RWPE2 (cell line): ENCODE measurements at regions not wholly inside any gene's neighbourhood (a gene's known extent, or its start where the extent isn't known, plus 50 kb on each side); places are given as distances from the start of the nearest gene placed in this dataset.

ENCODE experiments used
- ATAC-seq: fragments of 200-7000 bp; cut with Tn5 transposase; 3 replicates; pipeline ENCODE4 v1.9.1; 2021; ENCODE audit warnings: low read depth
- DNase-seq: peaks from one replicate; pipeline ENCODE4 v3.0.0-alpha.2; 2020; ENCODE audit warnings: low spot score
- H3K27ac ChIP-seq: fragments of 450-650 bp; 2 replicates; pipeline ENCODE4 v1.5.1; 2017; ENCODE audit warnings: mild to moderate bottlenecking; ENCODE audit not compliant: poor library complexity, severe bottlenecking
- H3K27me3 ChIP-seq: fragments of 250-450 bp; sonication (Bioruptor Pico); 2 replicates; pipeline ENCODE4 v1.5.1; 2021; ENCODE audit warnings: mild to moderate bottlenecking, moderate library complexity; ENCODE audit not compliant: insufficient read depth, poor library complexity, severe bottlenecking
- H3K36me3 ChIP-seq: fragments of 250-450 bp; sonication (Bioruptor Pico); 2 replicates; pipeline ENCODE4 v1.5.1; 2020; ENCODE audit warnings: low read depth, mild to moderate bottlenecking, moderate library complexity
- H3K4me1 ChIP-seq: fragments of 250-450 bp; sonication (Bioruptor Pico); 2 replicates; pipeline ENCODE4 v1.5.1; 2021; ENCODE audit warnings: mild to moderate bottlenecking, moderate library complexity; ENCODE audit not compliant: insufficient read depth, poor library complexity, severe bottlenecking
- H3K4me3 ChIP-seq: fragments of 250-450 bp; sonication (Bioruptor Pico); 2 replicates; pipeline ENCODE4 v1.5.1; 2021; ENCODE audit warnings: mild to moderate bottlenecking, moderate library complexity; ENCODE audit not compliant: severe bottlenecking
- H3K9me3 ChIP-seq: fragments of 250-450 bp; sonication (Bioruptor Pico); 2 replicates; pipeline ENCODE4 v1.5.1; 2021; ENCODE audit warnings: mild to moderate bottlenecking, moderate library complexity; ENCODE audit not compliant: severe bottlenecking
- CTCF ChIP-seq: fragments of 450-650 bp; IDR thresholded peaks from one replicate; pipeline ENCODE4 v1.5.1; 2017; ENCODE audit warnings: mild to moderate bottlenecking, moderate library complexity; ENCODE audit not compliant: poor library complexity, severe bottlenecking

- Histone ChIP-seq H3K9me3 (no peaks in the 10 kb centered on the region), H3K36me3 (no peaks in the 10 kb centered on the region), H3K27ac (no peak overlapping the region), H3K4me1 (peaks cover 3% of the 10 kb centered on the region), H3K27me3 (no peaks in the 10 kb centered on the region), H3K4me3 (no peak overlapping the region)
- DNase-seq: no peak
- no peak for TF ChIP-seq CTCF
- no peak for ATAC-seq
These were observed 879.0 kb downstream of the DSC3 start for GRCh38 chr18:30163573-30163972.

- no peaks in the 10 kb centered on the region for H3K27me3 ChIP-seq
- no peak overlapping the region for H3K4me3 ChIP-seq
- no peak for ATAC-seq
- TF ChIP-seq CTCF: no peak
- DNase-seq: no peak
- no peaks in the 10 kb centered on the region for H3K9me3 ChIP-seq
- no peak overlapping the region for H3K27ac ChIP-seq
- no peaks in the 10 kb centered on the region for H3K36me3 ChIP-seq
- H3K4me1 ChIP-seq: peaks cover 3% of the 10 kb centered on the region
These were observed 882.4 kb downstream of the DSC3 start for GRCh38 chr18:30160124-30160523.

- ATAC-seq (no peak), DNase-seq (no peak)
- no peaks in the 10 kb centered on the region for H3K27me3 ChIP-seq
- no peaks in the 10 kb centered on the region for H3K9me3 ChIP-seq
- H3K27ac ChIP-seq: no peak overlapping the region
- no peaks in the 10 kb centered on the region for H3K36me3 ChIP-seq
- no peak overlapping the region for H3K4me3 ChIP-seq
- TF ChIP-seq CTCF: no peak
- H3K4me1 ChIP-seq: no peaks in the 10 kb centered on the region
These were observed 891.8 kb downstream of the DSC3 start for GRCh38 chr18:30150586-30151250.

- TF ChIP-seq CTCF: no peak
These were observed 893.0 kb downstream of the DSC3 start for GRCh38 chr18:30149585-30149984.

GRCh38 chr18:30142870-30143269 lies 899.7 kb downstream of the DSC3 start:
- TF ChIP-seq CTCF: no peak
- Histone ChIP-seq H3K4me3 (no peak overlapping the region), H3K36me3 (no peaks in the 10 kb centered on the region), H3K27ac (no peak overlapping the region), H3K4me1 (no peaks in the 10 kb centered on the region), H3K9me3 (peaks cover 6% of the 10 kb centered on the region), H3K27me3 (no peaks in the 10 kb centered on the region)
- no peak for DNase-seq
- no peak for ATAC-seq

More at GRCh38 chr18:30149585-30149984, 893.0 kb downstream of the DSC3 start:
- DNase-seq (no peak), ATAC-seq (no peak)
- Histone ChIP-seq H3K4me1 (no peaks in the 10 kb centered on the region), H3K27me3 (no peaks in the 10 kb centered on the region), H3K36me3 (no peaks in the 10 kb centered on the region), H3K9me3 (no peaks in the 10 kb centered on the region), H3K27ac (no peak overlapping the region), H3K4me3 (no peak overlapping the region)
